GM12892 (cell line): ENCODE measurements at regions not wholly inside any gene's neighbourhood (a gene's known extent, or its start where the extent isn't known, plus 50 kb on each side); places are given as distances from the start of the nearest gene placed in this dataset.

Source experiments
- POLR2A ChIP-seq: IDR thresholded peaks from 2 replicates; pipeline ENCODE4 v1.6.1; 2011; ENCODE audit warnings: low read depth, low read length, control low read depth
- POLR2AphosphoS5 ChIP-seq: IDR thresholded peaks from 2 replicates; pipeline ENCODE4 v1.6.1; 2011; ENCODE audit warnings: low read depth, low read length, control low read depth
- TAF1 ChIP-seq: IDR thresholded peaks from 2 replicates; pipeline ENCODE4 v1.6.1; 2011; ENCODE audit warnings: low read depth, mild to moderate bottlenecking, control low read depth, low read length, borderline replicate concordance

DNA sequence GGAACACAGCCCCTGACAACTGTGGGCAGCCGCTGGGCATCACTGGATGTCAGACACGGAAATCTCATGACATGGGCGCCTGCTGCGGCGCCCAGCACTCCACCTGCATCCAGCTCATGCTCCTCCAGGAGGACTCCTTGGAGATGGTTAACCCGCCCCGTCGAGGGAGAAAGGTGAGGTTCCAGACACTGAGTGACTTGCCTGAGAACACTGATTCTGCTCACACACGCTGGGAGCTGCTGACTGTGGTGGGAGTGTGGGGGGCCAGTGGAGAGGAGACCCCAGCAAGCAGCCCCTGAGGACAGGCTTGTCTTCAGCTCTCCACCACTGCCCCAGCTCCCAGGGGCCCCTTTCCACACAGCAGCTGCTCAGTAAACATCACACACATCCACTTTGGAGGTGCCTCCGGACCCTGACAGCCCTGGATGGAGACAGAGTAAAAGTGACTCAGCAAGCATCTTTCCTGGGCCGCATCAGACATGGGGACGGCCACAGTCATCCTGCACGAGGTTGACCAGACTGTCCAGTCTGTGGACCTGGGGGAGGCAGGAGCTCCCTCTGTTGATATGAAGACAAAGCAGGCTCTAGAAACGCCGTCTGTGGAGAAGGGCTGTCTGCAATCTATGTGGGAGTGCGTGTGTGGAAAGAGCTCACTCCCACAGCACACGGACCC, 283.7 kb upstream of the IRX4 start:
- TF ChIP-seq POLR2AphosphoS5 = no peak
- TF ChIP-seq POLR2A = no peak
- no peak for TF ChIP-seq TAF1
